ENCODE measurements at regions not wholly inside any gene's neighbourhood (a gene's known extent, or its start where the extent isn't known, plus 50 kb on each side); places are given as distances from the start of the nearest gene placed in this dataset.

GRCh38 chr6:137743493-137743892, 123.6 kb upstream of the TNFAIP3 start:
- Mint-ChIP-seq H3K9me3 (no peaks in the 10 kb centered on the region), H3K27ac (no peak overlapping the region), H3K36me3 (ENCODE audit: insufficient read depth in 1 of 3, low read depth in 3 of 3) (no peaks in the 10 kb centered on the region), H3K4me3 (no peak overlapping the region), H3K27me3 (ENCODE audit: low read depth) (peaks cover 2% of the 10 kb centered on the region), H3K4me1 (peaks cover 10% of the 10 kb centered on the region in 2 experiments)
- Histone ChIP-seq H3K4me1 (ENCODE audit: insufficient read depth, low read length) (no peaks in the 10 kb centered on the region), H2BK15ac (ENCODE audit: low read depth, low read length) (no peak overlapping the region), H3K23me2 (ENCODE audit: insufficient read length, low read depth, low read length, poor library complexity, severe bottlenecking) (no peaks in the 10 kb centered on the region), H3T11ph (ENCODE audit: low read length) (no peak overlapping the region), H3K23ac (ENCODE audit: insufficient read length, low read depth, low read length) (no peak overlapping the region), H3K14ac (ENCODE audit: insufficient read depth, low read length) (no peak overlapping the region), H4K5ac (ENCODE audit: insufficient read length, low read depth, low read length) (no peak overlapping the region), H2BK120ac (ENCODE audit: low read depth, low read length, poor library complexity, severe bottlenecking) (no peak overlapping the region), H3K18ac (ENCODE audit: insufficient read length, low read depth, low read length) (no peak overlapping the region), H3K4me2 (ENCODE audit: insufficient read depth, insufficient read length, low read length) (no peak overlapping the region), H3K27me3 (ENCODE audit: insufficient read depth, low read length) (no peaks in the 10 kb centered on the region), H2AFZ (ENCODE audit: low read length) (no peak overlapping the region), H4K91ac (ENCODE audit: insufficient read length, low read depth, low read length) (no peak overlapping the region), H3K56ac (ENCODE audit: insufficient read length, low read depth, low read length) (no peak overlapping the region), H2AK5ac (ENCODE audit: insufficient read length, low read length) (no peak overlapping the region), H3K9ac (ENCODE audit: extremely low read depth, insufficient read length, low read length) (no peak overlapping the region), H2BK5ac (ENCODE audit: insufficient read length, low read length) (no peak overlapping the region), H3K9me3 (ENCODE audit: control insufficient read depth, low read depth, low read length) (no peaks in the 10 kb centered on the region), H3K4ac (ENCODE audit: low read depth, low read length) (no peak overlapping the region), H4K8ac (replicated peaks; ENCODE audit: insufficient read length, low read depth, low read length) (no peak overlapping the region), H3K79me2 (ENCODE audit: insufficient read depth, low read length) (no peaks in the 10 kb centered on the region), H4K20me1 (ENCODE audit: control insufficient read depth, insufficient read depth, insufficient read length) (no peaks in the 10 kb centered on the region), H2BK12ac (ENCODE audit: insufficient read length, low read depth, low read length) (no peak overlapping the region), H3K27ac (ENCODE audit: insufficient read length, low read depth, low read length) (no peak overlapping the region), H3K79me1 (ENCODE audit: insufficient read depth, low read depth, low read length, poor library complexity, severe bottlenecking) (no peaks in the 10 kb centered on the region), H2BK20ac (ENCODE audit: low read depth, low read length, poor library complexity, severe bottlenecking) (no peak overlapping the region)
- TF ChIP-seq, protein P1, sequence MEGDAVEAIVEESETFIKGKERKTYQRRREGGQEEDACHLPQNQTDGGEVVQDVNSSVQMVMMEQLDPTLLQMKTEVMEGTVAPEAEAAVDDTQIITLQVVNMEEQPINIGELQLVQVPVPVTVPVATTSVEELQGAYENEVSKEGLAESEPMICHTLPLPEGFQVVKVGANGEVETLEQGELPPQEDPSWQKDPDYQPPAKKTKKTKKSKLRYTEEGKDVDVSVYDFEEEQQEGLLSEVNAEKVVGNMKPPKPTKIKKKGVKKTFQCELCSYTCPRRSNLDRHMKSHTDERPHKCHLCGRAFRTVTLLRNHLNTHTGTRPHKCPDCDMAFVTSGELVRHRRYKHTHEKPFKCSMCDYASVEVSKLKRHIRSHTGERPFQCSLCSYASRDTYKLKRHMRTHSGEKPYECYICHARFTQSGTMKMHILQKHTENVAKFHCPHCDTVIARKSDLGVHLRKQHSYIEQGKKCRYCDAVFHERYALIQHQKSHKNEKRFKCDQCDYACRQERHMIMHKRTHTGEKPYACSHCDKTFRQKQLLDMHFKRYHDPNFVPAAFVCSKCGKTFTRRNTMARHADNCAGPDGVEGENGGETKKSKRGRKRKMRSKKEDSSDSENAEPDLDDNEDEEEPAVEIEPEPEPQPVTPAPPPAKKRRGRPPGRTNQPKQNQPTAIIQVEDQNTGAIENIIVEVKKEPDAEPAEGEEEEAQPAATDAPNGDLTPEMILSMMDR (conservative IDR thresholded peaks at IDR 0.05) = no peak
- WGBS (ENCODE audit: extremely low coverage, insufficient read length, low lambda C conversion rate) = no CpG with 5 or more reads among the region's 4 CpGs
- DNase-seq = no peak

Measured in H9 (cell line).